CD14-positive monocyte (primary cell): ENCODE measurements at regions not wholly inside any gene's neighbourhood (a gene's known extent, or its start where the extent isn't known, plus 50 kb on each side); places are given as distances from the start of the nearest gene placed in this dataset.

Source experiments
- DNase-seq, 3 donors: peaks; one replicate each; pipeline ENCODE4 v3.0.0-alpha.2; 2011 to 2022
- H2AFZ ChIP-seq: 2 replicates; pipeline ENCODE4 v1.6.0; 2012; ENCODE audit warnings: mild to moderate bottlenecking, low read depth, low read length, inconsistent platforms; ENCODE audit not compliant: insufficient read depth, poor library complexity, severe bottlenecking
- H3K27ac ChIP-seq, 2 donors: 1 replicate in 1 of 2; 2 replicates in 1 of 2; pipeline ENCODE4 v1.5.1; 2012 to 2013; ENCODE audit warnings: low read length in 2 of 2, control low read depth in 1 of 2, inconsistent platforms in 1 of 2, low read depth in 1 of 2, mild to moderate bottlenecking in 1 of 2
- H3K27me3 ChIP-seq, 2 donors: one replicate each; pipeline versions ENCODE4 v1.6.0 to v1.6.1; 2011 to 2013; ENCODE audit warnings: low read length in 2 of 2; ENCODE audit not compliant: control insufficient read depth in 2 of 2, insufficient read depth in 2 of 2
- H3K36me3 ChIP-seq, 2 donors: replicated peaks in 1 of 2; 1 replicate in 1 of 2; 2 replicates in 1 of 2; pipeline versions ENCODE4 v1.5.1 to v1.6.1; 2012 to 2013; ENCODE audit warnings: low read length in 2 of 2, control low read depth in 1 of 2, inconsistent platforms in 1 of 2, mild to moderate bottlenecking in 1 of 2; ENCODE audit not compliant: insufficient read depth in 2 of 2, control insufficient read depth in 1 of 2
- H3K4me1 ChIP-seq, 2 donors: 1 replicate in 1 of 2; 2 replicates in 1 of 2; pipeline versions ENCODE4 v1.5.1 to v1.6.1; 2012 to 2013; ENCODE audit warnings: low read length in 2 of 2, control low read depth in 1 of 2, inconsistent platforms in 1 of 2, mild to moderate bottlenecking in 1 of 2, moderate library complexity in 1 of 2; ENCODE audit not compliant: insufficient read depth in 2 of 2, control insufficient read depth in 1 of 2
- H3K4me2 ChIP-seq: replicated peaks from 2 replicates; pipeline ENCODE3; 2012; ENCODE audit warnings: low read length, moderate library complexity, mild to moderate bottlenecking; ENCODE audit not compliant: poor library complexity, severe bottlenecking; ENCODE audit errors: extremely low read depth
- H3K4me3 ChIP-seq, 3 experiments: fragments of 200-600 bp in 1 of 3; sonication (generic) in 1 of 3; replicated peaks in 1 of 3; 1 replicate in 2 of 3; 2 replicates in 1 of 3; pipeline ENCODE4 v1.5.1; 2011 to 2013; ENCODE audit warnings: low read length in 3 of 3, mild to moderate bottlenecking in 3 of 3, control low read depth in 2 of 3, low read depth in 2 of 3, inconsistent platforms in 1 of 3, moderate library complexity in 1 of 3
- H3K79me2 ChIP-seq: 2 replicates; pipeline ENCODE4 v1.6.0; 2012; ENCODE audit warnings: mild to moderate bottlenecking, control low read depth, inconsistent platforms, low read length, moderate library complexity; ENCODE audit not compliant: insufficient read depth
- H3K9ac ChIP-seq: 2 replicates; pipeline ENCODE4 v1.6.0; 2017; ENCODE audit warnings: low read length, mild to moderate bottlenecking; ENCODE audit not compliant: insufficient read depth, poor library complexity, severe bottlenecking
- H3K9me3 ChIP-seq, 2 donors: replicated peaks in 1 of 2; 1 replicate in 1 of 2; 2 replicates in 1 of 2; pipeline versions ENCODE4 v1.5.1 to v1.6.1; 2012 to 2013; ENCODE audit warnings: low read length in 2 of 2, control low read depth in 1 of 2; ENCODE audit not compliant: control insufficient read depth in 1 of 2, insufficient read depth in 1 of 2
- H4K20me1 ChIP-seq: 2 replicates; pipeline ENCODE4 v1.6.0; 2012; ENCODE audit warnings: mild to moderate bottlenecking, low read length, control low read depth, moderate library complexity; ENCODE audit not compliant: insufficient read depth
- H3K27ac Mint-ChIP-seq, 7 donors: one replicate each; pipeline ENCODE4 v1.8.0; 2020; ENCODE audit warnings: mild to moderate bottlenecking in 7 of 7, mixed read lengths in 7 of 7, moderate library complexity in 6 of 7, inconsistent platforms in 2 of 7
- H3K27me3 Mint-ChIP-seq, 3 donors: one replicate each; pipeline ENCODE4 v1.8.0; 2021 to 2022; ENCODE audit warnings: low read depth in 3 of 3, mild to moderate bottlenecking in 3 of 3, mixed read lengths in 3 of 3, moderate library complexity in 3 of 3, inconsistent platforms in 1 of 3
- H3K36me3 Mint-ChIP-seq, 2 donors: one replicate each; pipeline ENCODE4 v1.8.0; 2020; ENCODE audit warnings: mixed read lengths in 2 of 2, inconsistent platforms in 1 of 2, mild to moderate bottlenecking in 1 of 2
- H3K4me1 Mint-ChIP-seq: one replicate; pipeline ENCODE4 v1.8.0; 2020; ENCODE audit warnings: mild to moderate bottlenecking, mixed read lengths
- H3K4me3 Mint-ChIP-seq, 2 donors: one replicate each; pipeline ENCODE4 v1.8.0; 2020; ENCODE audit warnings: mild to moderate bottlenecking in 2 of 2, mixed read lengths in 2 of 2, moderate library complexity in 1 of 2
- H3K9me3 Mint-ChIP-seq, 7 donors: one replicate each; pipeline ENCODE4 v1.8.0; 2020 to 2022; ENCODE audit warnings: mixed read lengths in 7 of 7, mild to moderate bottlenecking in 6 of 7, moderate library complexity in 6 of 7, inconsistent platforms in 2 of 7
- CTCF ChIP-seq: fragments of 200-600 bp; IDR thresholded peaks from one replicate; pipeline ENCODE4 v1.8.0; 2022; ENCODE audit warnings: antibody characterized with exemption, mild to moderate bottlenecking
- WGBS: methylation state at CpG from one replicate; pipeline ENCODE4 v1.1.5; 2013; ENCODE audit warnings: missing lambda C conversion rate; ENCODE audit not compliant: insufficient coverage; 5-methylcytosine and 5-hydroxymethylcytosine counted together
- intact Hi-C, 2 donors: fragments of 100-400 bp; cut with micrococcal nuclease; formaldehyde crosslinking; loops; one replicate each; pipeline versions ENCODE4 v1.15.0 to v1.15.1; 2023

- Mint-ChIP-seq H3K9me3 (peaks cover 0 to 7% (median 2%) of the 10 kb centered on the region in 7 donors), H3K4me3 (no peak overlapping the region), H3K36me3 (peaks cover 0 to 9% of the 10 kb centered on the region in 2 donors), H3K27ac (no peak overlapping the region), H3K4me1 (peaks cover 14% of the 10 kb centered on the region), H3K27me3 (peaks cover 16 to 29% (median 28%) of the 10 kb centered on the region in 3 donors)
- no peak for TF ChIP-seq CTCF
- Histone ChIP-seq H3K27me3 (peaks cover 0 to 16% of the 10 kb centered on the region in 2 donors), H3K4me3 (no peak overlapping the region), H3K36me3 (no peaks in the 10 kb centered on the region), H4K20me1 (no peaks in the 10 kb centered on the region), H3K9ac (no peak overlapping the region), H3K79me2 (no peaks in the 10 kb centered on the region), H3K9me3 (no peaks in the 10 kb centered on the region), H3K4me2 (no peak overlapping the region), H2AFZ (no peak overlapping the region), H3K4me1 (peaks cover 16% of the 10 kb centered on the region in 2 donors), H3K27ac (no peak overlapping the region)
- intact Hi-C loops, result no loop called here
- 98% methylated on average over 5 of the region's 5 CpGs for WGBS
- DNase-seq, result no peak
Observed at GRCh38 chr16:31705371-31705770, 168.2 kb upstream of the ZNF267 start.

DNA sequence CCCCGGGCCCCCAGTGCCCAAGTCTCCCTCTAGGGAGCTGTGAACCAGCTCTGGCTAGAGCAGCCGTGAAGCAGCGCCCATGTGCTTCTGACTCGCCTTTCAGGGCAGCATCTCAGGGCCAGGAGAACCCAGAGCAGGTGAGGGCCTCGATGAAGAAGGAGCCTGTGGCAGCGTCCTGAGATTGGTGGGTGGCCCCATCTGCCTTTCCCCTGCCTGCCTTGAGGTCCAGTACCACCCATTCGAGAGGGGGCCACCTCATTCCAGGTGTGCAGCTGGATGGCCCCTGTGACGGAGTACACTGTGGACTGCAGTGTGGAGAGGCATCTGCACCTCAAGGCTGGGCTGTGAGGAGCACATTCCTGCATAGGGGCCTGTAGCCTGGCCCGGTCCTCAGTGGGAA is 167.3 kb upstream of the ZNF267 start:
- Mint-ChIP-seq H3K27me3 (peaks cover 12 to 24% (median 19%) of the 10 kb centered on the region in 3 donors), H3K4me3 (no peak overlapping the region), H3K9me3 (peaks cover 0 to 7% (median 2%) of the 10 kb centered on the region in 7 donors), H3K4me1 (peaks cover 6% of the 10 kb centered on the region), H3K27ac (no peak overlapping the region), H3K36me3 (peaks cover 0 to 7% of the 10 kb centered on the region in 2 donors)
- intact Hi-C loops, result no loop called here
- Histone ChIP-seq H3K4me2 (no peak overlapping the region), H3K4me3 (no peak overlapping the region), H3K27ac (no peak overlapping the region), H3K9ac (no peak overlapping the region), H3K36me3 (no peaks in the 10 kb centered on the region), H2AFZ (no peak overlapping the region), H3K79me2 (no peaks in the 10 kb centered on the region), H3K27me3 (peaks cover 0 to 10% of the 10 kb centered on the region in 2 donors), H3K4me1 (peaks cover 6 to 7% of the 10 kb centered on the region in 2 donors), H4K20me1 (no peaks in the 10 kb centered on the region), H3K9me3 (no peaks in the 10 kb centered on the region)
- no peak for DNase-seq
- TF ChIP-seq CTCF, result no peak
- 91% methylated on average over 9 of the region's 9 CpGs for WGBS
